Esophagus muscularis mucosa (tissue), 4 donors: ENCODE measurements at regions not wholly inside any gene's neighbourhood (a gene's known extent, or its start where the extent isn't known, plus 50 kb on each side); places are given as distances from the start of the nearest gene placed in this dataset.
"Not testable (repeated sequence)": the region's sequence is repeated elsewhere in the genome, so short reads cannot be mapped to it uniquely, and the experiment has no call there.

ENCODE experiments used
- DNase-seq: peaks from one replicate; pipeline ENCODE4 v3.0.0-alpha.2; 2017; ENCODE audit errors: extremely low spot score
- H3K27ac ChIP-seq, 4 donors: fragments of 200-600 bp; sonication (generic); replicated peaks in 1 of 4; 1 replicate in 3 of 4; 2 replicates in 1 of 4; pipeline ENCODE4 v1.5.1; 2016 to 2019; ENCODE audit warnings: mild to moderate bottlenecking in 1 of 4
- H3K27me3 ChIP-seq, 4 donors: fragments of 200-600 bp; sonication (generic); one replicate each; pipeline versions ENCODE4 v1.5.1 to v1.6.0; 2016 to 2019
- H3K36me3 ChIP-seq, 4 donors: fragments of 200-600 bp; sonication (generic); one replicate each; pipeline ENCODE4 v1.5.1; 2016 to 2019
- H3K4me1 ChIP-seq, 4 donors: fragments of 200-600 bp; sonication (generic); one replicate each; pipeline ENCODE4 v1.5.1; 2016 to 2019
- H3K4me3 ChIP-seq, 4 donors: fragments of 200-600 bp; sonication (generic); 1 replicate in 2 of 4; 2 replicates in 2 of 4; pipeline ENCODE4 v1.5.1; 2016 to 2019; ENCODE audit warnings: mild to moderate bottlenecking in 4 of 4, moderate library complexity in 1 of 4
- H3K9me3 ChIP-seq, 4 donors: fragments of 200-600 bp; sonication (generic); 1 replicate in 3 of 4; 2 replicates in 1 of 4; pipeline ENCODE4 v1.5.1; 2016 to 2019
- EP300 ChIP-seq: sonication (generic); formaldehyde crosslinking; IDR thresholded peaks from one replicate; pipeline ENCODE4 v1.6.1; 2017; ENCODE audit warnings: antibody characterized with exemption
- POLR2A ChIP-seq: fragments of 450-650 bp; IDR thresholded peaks from one replicate; pipeline ENCODE4 v1.6.1; 2017; ENCODE audit warnings: antibody characterized with exemption, moderate library complexity, mild to moderate bottlenecking, low read depth
- POLR2AphosphoS5 ChIP-seq, 2 donors: sonication (generic); formaldehyde crosslinking; IDR thresholded peaks; one replicate each; pipeline ENCODE4 v1.6.1; 2017; ENCODE audit warnings: antibody characterized with exemption in 2 of 2
- WGBS: methylation state at CpG from one replicate; pipeline ENCODE4 v1.1.5; 2018; 5-methylcytosine and 5-hydroxymethylcytosine counted together
- intact Hi-C: fragments of 100-400 bp; cut with DNase I; formaldehyde crosslinking; loops from one replicate; pipeline ENCODE4 v1.15.1; 2023
- TF ChIP-seq, protein P1 (sequence below), 3 experiments: fragments of 200-600 bp in 2 of 3; fragments of 450-650 bp in 1 of 3; sonication (generic) in 2 of 3; IDR thresholded peaks; one replicate each; pipeline ENCODE4 v1.5.1; 2017 to 2019; ENCODE audit warnings: antibody characterized with exemption in 3 of 3, mild to moderate bottlenecking in 2 of 3, moderate library complexity in 1 of 3

DNA sequence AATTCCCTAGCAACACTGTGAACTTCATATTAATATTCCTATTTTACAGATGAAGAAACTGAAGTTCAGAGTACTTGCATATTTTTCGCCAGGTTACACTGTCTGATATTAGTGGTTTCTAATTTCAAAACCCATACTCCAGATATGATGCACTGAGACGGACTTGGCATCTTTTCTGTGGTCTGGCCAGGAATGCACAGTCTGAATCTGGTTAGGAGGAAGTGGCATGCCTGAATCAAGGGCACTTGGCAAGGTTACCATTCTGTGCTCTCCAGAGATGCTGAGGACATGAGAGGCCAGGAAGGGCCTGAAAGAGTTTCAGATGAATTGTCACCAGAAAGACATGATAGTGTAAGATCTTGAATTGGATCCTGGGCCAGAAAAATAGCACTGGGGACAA is 150.1 kb downstream of the HAO1 start:
- TF ChIP-seq POLR2A, result no peak
- TF ChIP-seq EP300, result no peak
- TF ChIP-seq, protein P1, sequence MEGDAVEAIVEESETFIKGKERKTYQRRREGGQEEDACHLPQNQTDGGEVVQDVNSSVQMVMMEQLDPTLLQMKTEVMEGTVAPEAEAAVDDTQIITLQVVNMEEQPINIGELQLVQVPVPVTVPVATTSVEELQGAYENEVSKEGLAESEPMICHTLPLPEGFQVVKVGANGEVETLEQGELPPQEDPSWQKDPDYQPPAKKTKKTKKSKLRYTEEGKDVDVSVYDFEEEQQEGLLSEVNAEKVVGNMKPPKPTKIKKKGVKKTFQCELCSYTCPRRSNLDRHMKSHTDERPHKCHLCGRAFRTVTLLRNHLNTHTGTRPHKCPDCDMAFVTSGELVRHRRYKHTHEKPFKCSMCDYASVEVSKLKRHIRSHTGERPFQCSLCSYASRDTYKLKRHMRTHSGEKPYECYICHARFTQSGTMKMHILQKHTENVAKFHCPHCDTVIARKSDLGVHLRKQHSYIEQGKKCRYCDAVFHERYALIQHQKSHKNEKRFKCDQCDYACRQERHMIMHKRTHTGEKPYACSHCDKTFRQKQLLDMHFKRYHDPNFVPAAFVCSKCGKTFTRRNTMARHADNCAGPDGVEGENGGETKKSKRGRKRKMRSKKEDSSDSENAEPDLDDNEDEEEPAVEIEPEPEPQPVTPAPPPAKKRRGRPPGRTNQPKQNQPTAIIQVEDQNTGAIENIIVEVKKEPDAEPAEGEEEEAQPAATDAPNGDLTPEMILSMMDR (IDR thresholded peaks at IDR 0.05), result no peak
- no peak for TF ChIP-seq POLR2AphosphoS5 (IDR thresholded peaks at IDR 0.05)
- H3K4me3 ChIP-seq, result no peak overlapping the region
- no peak for DNase-seq
- intact Hi-C loops, result no loop called here
- 93% methylated on average over 2 of the region's 2 CpGs for WGBS
- H3K36me3 ChIP-seq, result no peaks in the 10 kb centered on the region
- H3K4me1 ChIP-seq, result peaks cover 0 to 16% (median 6%) of the 10 kb centered on the region in 4 donors
- H3K27me3 ChIP-seq, result no peaks in the 10 kb centered on the region
- no peak overlapping the region for H3K27ac ChIP-seq
- no peaks in the 10 kb centered on the region for H3K9me3 ChIP-seq

DNA sequence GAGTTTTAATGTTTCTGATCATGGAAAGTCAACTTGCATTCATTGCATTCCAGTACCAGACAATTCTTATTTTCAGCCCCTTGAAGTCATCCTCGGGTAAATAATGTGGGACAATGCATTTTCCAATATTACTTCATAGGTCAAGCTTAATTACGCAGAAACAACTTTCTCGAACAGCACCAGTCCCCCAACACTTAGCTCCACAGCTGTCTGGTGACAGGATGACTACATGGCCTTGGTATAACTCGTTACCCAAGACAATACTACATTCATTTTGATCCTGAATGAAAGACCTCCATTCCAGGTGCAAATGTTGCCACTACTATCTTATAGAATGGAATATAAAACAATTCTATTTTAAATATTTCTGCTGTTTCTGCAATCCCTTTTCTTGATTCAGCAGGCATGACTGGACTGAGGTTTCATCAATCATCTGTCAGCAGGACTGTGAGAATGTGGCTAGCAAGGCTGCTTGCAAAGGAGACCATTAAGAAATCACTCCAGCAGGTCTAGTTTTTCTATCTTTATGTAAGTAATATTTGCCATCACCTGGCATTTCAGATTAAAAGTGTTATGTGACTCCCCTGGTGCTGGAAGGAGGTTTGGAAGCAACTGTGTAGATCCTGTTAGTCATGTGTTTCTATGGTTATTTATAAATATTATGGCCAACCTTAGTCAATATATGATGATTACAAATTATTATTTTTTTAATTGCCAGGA is 147.9 kb downstream of the HAO1 start:
- Histone ChIP-seq H3K36me3 (no peaks in the 10 kb centered on the region), H3K4me3 (no peak overlapping the region), H3K27ac (no peak overlapping the region), H3K27me3 (no peaks in the 10 kb centered on the region), H3K9me3 (no peaks in the 10 kb centered on the region), H3K4me1 (peaks cover 0 to 16% (median 6%) of the 10 kb centered on the region in 4 donors)
- intact Hi-C loops, result no loop called here
- 71% methylated on average over 4 of the region's 4 CpGs for WGBS
- TF ChIP-seq POLR2AphosphoS5 (IDR thresholded peaks at IDR 0.05), result no peak
- TF ChIP-seq POLR2A, result no peak
- TF ChIP-seq, protein P1 (IDR thresholded peaks at IDR 0.05), result no peak
- no peak for DNase-seq

DNA sequence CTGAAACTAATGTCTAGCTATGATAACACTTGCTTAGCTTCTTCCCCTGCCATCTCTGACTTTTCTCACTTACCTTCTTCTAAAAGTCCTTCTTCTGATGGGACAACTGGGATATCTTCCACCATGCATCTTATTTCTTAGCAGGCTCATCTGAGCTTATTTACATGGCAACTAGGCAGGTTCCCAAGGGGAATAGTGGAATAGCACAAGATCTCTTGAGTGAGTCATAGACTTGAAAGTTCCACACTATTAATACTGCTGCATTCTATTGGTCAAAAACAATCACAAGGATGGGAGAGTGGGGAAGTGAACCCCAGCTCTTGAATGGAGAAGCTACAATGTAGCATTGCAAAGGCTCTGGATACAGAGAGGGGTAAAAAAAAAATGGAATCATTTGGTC is 142.1 kb downstream of the HAO1 start:
- no peaks in the 10 kb centered on the region for H3K36me3 ChIP-seq
- H3K4me1 ChIP-seq, result peaks cover 0 to 4% (median 1%) of the 10 kb centered on the region in 4 donors
- no peak for DNase-seq
- no peak for TF ChIP-seq EP300
- no peak overlapping the region for H3K27ac ChIP-seq
- intact Hi-C loops, result no loop called here
- H3K4me3 ChIP-seq, result no peak overlapping the region
- H3K9me3 ChIP-seq, result no peaks in the 10 kb centered on the region
- H3K27me3 ChIP-seq, result no peaks in the 10 kb centered on the region

DNA sequence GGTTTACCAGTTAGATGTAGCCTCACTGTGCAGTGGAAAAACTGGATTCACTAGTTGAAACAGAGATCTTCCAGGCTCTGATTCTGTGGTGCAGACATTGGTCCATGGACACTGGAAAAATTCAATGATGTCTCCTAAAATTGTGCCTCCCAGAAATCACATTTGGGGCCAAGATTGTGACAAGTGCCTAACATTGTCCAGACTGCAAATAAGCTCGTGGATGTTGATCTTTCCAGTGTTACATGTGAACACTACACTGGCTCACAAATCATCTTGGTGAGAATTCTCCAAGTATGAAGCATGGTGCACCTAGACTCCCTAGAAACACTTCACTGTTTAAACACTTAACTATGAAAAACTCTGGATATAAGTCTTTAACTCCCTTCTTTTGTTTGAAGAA is 140.4 kb downstream of the HAO1 start:
- Histone ChIP-seq H3K4me3 (no peak overlapping the region), H3K36me3 (no peaks in the 10 kb centered on the region), H3K4me1 (no peaks in the 10 kb centered on the region), H3K9me3 (no peaks in the 10 kb centered on the region), H3K27me3 (no peaks in the 10 kb centered on the region), H3K27ac (no peak overlapping the region)
- intact Hi-C loops, result no loop called here
- no peak for DNase-seq
- WGBS, result 15% methylated on average over 1 of the region's 1 CpG
- TF ChIP-seq EP300 (no peak), POLR2A (no peak), POLR2AphosphoS5 (IDR thresholded peaks at IDR 0.05) (no peak)
- TF ChIP-seq, protein P1 (IDR thresholded peaks at IDR 0.05), result no peak

DNA sequence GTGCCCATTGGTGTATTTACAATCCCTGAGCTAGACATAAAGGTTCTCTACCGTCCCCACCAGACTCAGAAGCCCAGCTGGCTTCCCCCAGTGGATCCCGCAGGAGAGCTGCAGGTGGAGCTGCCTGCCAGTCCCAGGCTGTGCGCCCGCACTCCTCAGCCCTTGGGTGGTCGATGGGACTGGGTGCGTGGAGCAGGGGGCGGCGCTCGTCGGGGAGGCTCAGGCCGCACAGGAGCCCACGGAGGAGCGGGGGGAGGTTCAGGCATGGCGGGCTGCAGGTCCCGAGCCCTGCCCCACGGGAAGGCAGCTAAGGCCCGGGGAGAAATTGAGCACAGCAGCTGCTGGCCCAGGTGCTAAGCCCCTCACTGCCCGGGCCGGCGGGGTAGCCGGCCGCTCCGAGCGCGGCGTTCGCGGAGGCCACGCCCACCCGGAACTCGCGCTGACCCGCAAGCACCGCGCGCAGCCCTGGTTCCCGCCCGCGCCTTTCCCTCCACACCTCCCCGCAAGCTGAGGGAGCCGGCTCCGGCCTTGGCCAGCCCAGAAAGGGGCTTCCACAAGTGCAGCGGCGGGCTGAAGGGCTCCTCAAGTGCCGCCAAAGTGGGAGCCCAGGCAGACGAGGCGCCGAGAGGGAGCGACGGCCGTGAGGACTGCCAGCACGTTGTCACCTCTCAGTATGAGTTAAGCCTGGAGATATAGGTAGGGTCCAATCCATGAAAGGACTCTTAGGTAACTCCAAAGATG is 136.7 kb downstream of the HAO1 start:
- WGBS, result 53% methylated on average over 24 of the region's 52 CpGs
- not testable (repeated sequence) for DNase-seq

More for the DNA sequence above, 136.7 kb downstream of the HAO1 start:
- intact Hi-C loops, H3K9me3 ChIP-seq, H3K27me3 ChIP-seq, H3K36me3 ChIP-seq, H3K27ac ChIP-seq, H3K4me1 ChIP-seq: not testable (repeated sequence)
- peak overlapping the region in 3 of 4 donors; percentile 27 to 35 (median 29) for H3K4me3 ChIP-seq
